ENCODE measurements at regions not wholly inside any gene's neighbourhood (a gene's known extent, or its start where the extent isn't known, plus 50 kb on each side); places are given as distances from the start of the nearest gene placed in this dataset.

DNA sequence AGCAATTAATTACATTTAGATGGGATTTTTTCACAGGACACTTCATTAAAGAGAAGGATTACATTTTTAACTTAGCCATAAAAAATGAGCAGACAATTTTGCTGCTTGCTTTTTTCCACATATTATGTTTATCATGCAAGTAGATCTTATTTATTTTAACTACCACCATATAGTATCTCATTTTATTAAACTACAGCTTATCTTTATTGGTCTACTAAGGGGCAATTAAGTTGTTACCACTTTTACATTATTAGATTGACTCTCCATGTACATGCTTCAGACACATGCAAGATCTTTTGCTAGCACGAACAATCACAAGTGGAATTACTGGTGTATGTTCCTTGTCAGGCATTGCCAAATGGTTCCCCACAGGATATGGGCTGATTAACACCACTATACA lies 99.8 kb upstream of the NFIA start:
- TF ChIP-seq, protein P1, sequence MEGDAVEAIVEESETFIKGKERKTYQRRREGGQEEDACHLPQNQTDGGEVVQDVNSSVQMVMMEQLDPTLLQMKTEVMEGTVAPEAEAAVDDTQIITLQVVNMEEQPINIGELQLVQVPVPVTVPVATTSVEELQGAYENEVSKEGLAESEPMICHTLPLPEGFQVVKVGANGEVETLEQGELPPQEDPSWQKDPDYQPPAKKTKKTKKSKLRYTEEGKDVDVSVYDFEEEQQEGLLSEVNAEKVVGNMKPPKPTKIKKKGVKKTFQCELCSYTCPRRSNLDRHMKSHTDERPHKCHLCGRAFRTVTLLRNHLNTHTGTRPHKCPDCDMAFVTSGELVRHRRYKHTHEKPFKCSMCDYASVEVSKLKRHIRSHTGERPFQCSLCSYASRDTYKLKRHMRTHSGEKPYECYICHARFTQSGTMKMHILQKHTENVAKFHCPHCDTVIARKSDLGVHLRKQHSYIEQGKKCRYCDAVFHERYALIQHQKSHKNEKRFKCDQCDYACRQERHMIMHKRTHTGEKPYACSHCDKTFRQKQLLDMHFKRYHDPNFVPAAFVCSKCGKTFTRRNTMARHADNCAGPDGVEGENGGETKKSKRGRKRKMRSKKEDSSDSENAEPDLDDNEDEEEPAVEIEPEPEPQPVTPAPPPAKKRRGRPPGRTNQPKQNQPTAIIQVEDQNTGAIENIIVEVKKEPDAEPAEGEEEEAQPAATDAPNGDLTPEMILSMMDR (IDR thresholded peaks at IDR 0.05; ENCODE audit: low read depth, low read length, poor library complexity, severe bottlenecking), result no peak
- no peak for TF ChIP-seq EZH2phosphoT487 (IDR thresholded peaks at IDR 0.05; ENCODE audit: borderline replicate concordance, low read length)

Measured in DOHH2 (cell line).